Activated T-cell treated with anti-CD3 and anti-CD28 coated beads, Interleukin-2, amount 50 U/mL, for 4 hours (primary cell): ENCODE measurements at regions not wholly inside any gene's neighbourhood (a gene's known extent, or its start where the extent isn't known, plus 50 kb on each side); places are given as distances from the start of the nearest gene placed in this dataset.
A peak's percentile ranks its signal among the peaks of the same experiment; 100 is the strongest.
"Not testable (repeated sequence)": the region's sequence is repeated elsewhere in the genome, so short reads cannot be mapped to it uniquely, and the experiment has no call there.

Source experiments
- ATAC-seq, 2 donors: fragments of 200-7000 bp; cut with Tn5 transposase; one replicate each; pipeline ENCODE4 v1.10.0; 2021
- DNase-seq: peaks from one replicate; pipeline ENCODE4 v3.0.0-alpha.2; 2020
- H3K27me3 Mint-ChIP-seq: one replicate; pipeline ENCODE4 v1.8.0; 2021; ENCODE audit warnings: low read depth, mixed read lengths
- H3K36me3 Mint-ChIP-seq: one replicate; pipeline ENCODE4 v1.8.0; 2022; ENCODE audit warnings: mixed read lengths; ENCODE audit not compliant: insufficient read depth
- H3K4me1 Mint-ChIP-seq: one replicate; pipeline ENCODE4 v1.8.0; 2021; ENCODE audit warnings: low read depth, mixed read lengths
- H3K4me3 Mint-ChIP-seq: one replicate; pipeline ENCODE4 v1.8.0; 2021; ENCODE audit warnings: mild to moderate bottlenecking, moderate library complexity, mixed read lengths
- H3K9me3 Mint-ChIP-seq: one replicate; pipeline ENCODE4 v1.8.0; 2021; ENCODE audit warnings: mixed read lengths

GRCh38 chr3:75171630-75172230 is 492.4 kb upstream of the FRG2C start:
- no peak overlapping the region for H3K4me3 Mint-ChIP-seq
- no peaks in the 10 kb centered on the region for H3K36me3 Mint-ChIP-seq
- H3K27me3 Mint-ChIP-seq = no peaks in the 10 kb centered on the region
- no peaks in the 10 kb centered on the region for H3K4me1 Mint-ChIP-seq
- H3K9me3 Mint-ChIP-seq = no peaks in the 10 kb centered on the region
- no peak for ATAC-seq
- no peak for DNase-seq

- H3K4me1 Mint-ChIP-seq = no peaks in the 10 kb centered on the region
Observed at GRCh38 chr3:75176937-75177336, 487.2 kb upstream of the FRG2C start.

GRCh38 chr3:75180235-75180944 is 483.7 kb upstream of the FRG2C start:
- no peaks in the 10 kb centered on the region for H3K4me1 Mint-ChIP-seq
- no peaks in the 10 kb centered on the region for H3K9me3 Mint-ChIP-seq
- ATAC-seq (no peak), DNase-seq (no peak)
- H3K36me3 Mint-ChIP-seq = no peaks in the 10 kb centered on the region
- H3K27me3 Mint-ChIP-seq = no peaks in the 10 kb centered on the region
- H3K4me3 Mint-ChIP-seq = no peak overlapping the region

More at GRCh38 chr3:75176937-75177336, 487.2 kb upstream of the FRG2C start:
- Mint-ChIP-seq H3K9me3 (no peaks in the 10 kb centered on the region), H3K36me3 (no peaks in the 10 kb centered on the region), H3K27me3 (no peaks in the 10 kb centered on the region), H3K4me3 (no peak overlapping the region)
- no peak for ATAC-seq
- no peak for DNase-seq

GRCh38 chr3:75180945-75181298 is 483.2 kb upstream of the FRG2C start:
- DNase-seq = no peak
- H3K36me3 Mint-ChIP-seq = no peaks in the 10 kb centered on the region

GRCh38 chr3:75188962-75189361 is 475.2 kb upstream of the FRG2C start:
- ATAC-seq = no peak
- Mint-ChIP-seq H3K4me1 (no peaks in the 10 kb centered on the region), H3K27me3 (peaks cover 7% of the 10 kb centered on the region), H3K36me3 (no peaks in the 10 kb centered on the region), H3K4me3 (no peak overlapping the region), H3K9me3 (no peaks in the 10 kb centered on the region)
- no peak for DNase-seq

More at GRCh38 chr3:75180945-75181298, 483.2 kb upstream of the FRG2C start:
- Mint-ChIP-seq H3K4me3 (no peak overlapping the region), H3K27me3 (no peaks in the 10 kb centered on the region), H3K4me1 (no peaks in the 10 kb centered on the region), H3K9me3 (no peaks in the 10 kb centered on the region)
- ATAC-seq = no peak

- Mint-ChIP-seq H3K4me3 (no peak overlapping the region), H3K27me3 (peaks cover 7% of the 10 kb centered on the region), H3K36me3 (no peaks in the 10 kb centered on the region), H3K9me3 (no peaks in the 10 kb centered on the region), H3K4me1 (no peaks in the 10 kb centered on the region)
- ATAC-seq (no peak), DNase-seq (peak; percentile 11)
Observed at GRCh38 chr3:75192146-75192616, 471.9 kb upstream of the FRG2C start.

GRCh38 chr3:75193797-75194196 is 470.3 kb upstream of the FRG2C start:
- DNase-seq (no peak), ATAC-seq (no peak)
- Mint-ChIP-seq H3K9me3 (no peaks in the 10 kb centered on the region), H3K36me3 (no peaks in the 10 kb centered on the region), H3K27me3 (peaks cover 7% of the 10 kb centered on the region), H3K4me3 (no peak overlapping the region), H3K4me1 (no peaks in the 10 kb centered on the region)

GRCh38 chr3:75214332-75214731 is 449.8 kb upstream of the FRG2C start:
- not testable (repeated sequence) for ATAC-seq, H3K4me3 Mint-ChIP-seq, H3K9me3 Mint-ChIP-seq

GRCh38 chr3:75218577-75218976 is 445.6 kb upstream of the FRG2C start:
- ATAC-seq (no peak), DNase-seq (no peak)
- Mint-ChIP-seq H3K9me3 (no peaks in the 10 kb centered on the region), H3K4me3 (no peak overlapping the region), H3K4me1 (no peaks in the 10 kb centered on the region), H3K27me3 (no peaks in the 10 kb centered on the region), H3K36me3 (no peaks in the 10 kb centered on the region)

More at GRCh38 chr3:75214332-75214731, 449.8 kb upstream of the FRG2C start:
- H3K27me3 Mint-ChIP-seq, H3K36me3 Mint-ChIP-seq, DNase-seq, H3K4me1 Mint-ChIP-seq: not testable (repeated sequence)

GRCh38 chr3:75220932-75221331 is 443.2 kb upstream of the FRG2C start:
- Mint-ChIP-seq H3K9me3 (no peaks in the 10 kb centered on the region), H3K4me3 (no peak overlapping the region), H3K36me3 (no peaks in the 10 kb centered on the region), H3K4me1 (no peaks in the 10 kb centered on the region), H3K27me3 (no peaks in the 10 kb centered on the region)
- no peak for ATAC-seq
- DNase-seq = no peak

GRCh38 chr3:75224412-75224811 is 439.7 kb upstream of the FRG2C start:
- Mint-ChIP-seq H3K4me1 (no peaks in the 10 kb centered on the region), H3K4me3 (no peak overlapping the region), H3K9me3 (no peaks in the 10 kb centered on the region), H3K27me3 (peaks cover 4% of the 10 kb centered on the region), H3K36me3 (no peaks in the 10 kb centered on the region)
- DNase-seq (no peak), ATAC-seq (no peak)

- no peak for ATAC-seq
- peaks cover 4% of the 10 kb centered on the region for H3K27me3 Mint-ChIP-seq
- H3K4me1 Mint-ChIP-seq = no peaks in the 10 kb centered on the region
- no peak overlapping the region for H3K4me3 Mint-ChIP-seq
- no peaks in the 10 kb centered on the region for H3K36me3 Mint-ChIP-seq
- DNase-seq = no peak
- H3K9me3 Mint-ChIP-seq = no peaks in the 10 kb centered on the region
Observed at GRCh38 chr3:75232216-75232615, 431.9 kb upstream of the FRG2C start.

GRCh38 chr3:75235631-75236030 is 428.5 kb upstream of the FRG2C start:
- H3K4me1 Mint-ChIP-seq = no peaks in the 10 kb centered on the region

GRCh38 chr3:75237053-75237452 is 427.1 kb upstream of the FRG2C start:
- Mint-ChIP-seq H3K4me3 (no peak overlapping the region), H3K27me3 (peaks cover 3% of the 10 kb centered on the region), H3K36me3 (no peaks in the 10 kb centered on the region), H3K9me3 (no peaks in the 10 kb centered on the region), H3K4me1 (no peaks in the 10 kb centered on the region)
- no peak for ATAC-seq
- DNase-seq = no peak

More at GRCh38 chr3:75235631-75236030, 428.5 kb upstream of the FRG2C start:
- Mint-ChIP-seq H3K36me3 (no peaks in the 10 kb centered on the region), H3K9me3 (no peaks in the 10 kb centered on the region), H3K4me3 (no peak overlapping the region), H3K27me3 (peaks cover 3% of the 10 kb centered on the region)
- DNase-seq = no peak
- ATAC-seq = no peak

GRCh38 chr3:75237477-75237876 is 426.7 kb upstream of the FRG2C start:
- no peaks in the 10 kb centered on the region for H3K36me3 Mint-ChIP-seq
- H3K9me3 Mint-ChIP-seq = no peaks in the 10 kb centered on the region
- no peaks in the 10 kb centered on the region for H3K4me1 Mint-ChIP-seq
- ATAC-seq (no peak), DNase-seq (no peak)
- no peak overlapping the region for H3K4me3 Mint-ChIP-seq
- H3K27me3 Mint-ChIP-seq = peaks cover 3% of the 10 kb centered on the region
